Calu3 (cell line): ENCODE measurements at regions not wholly inside any gene's neighbourhood (a gene's known extent, or its start where the extent isn't known, plus 50 kb on each side); places are given as distances from the start of the nearest gene placed in this dataset.

ENCODE experiments used
- BruUV-seq: library from RNA; stranded (reverse); fragments of 400-500 nt; replicated peaks from 2 replicates; lab custom pipeline; 2021; lab: Mats Ljungman, UMichigan
- CTCF ChIA-PET: fragments of 300-600 bp; sonication (Branson Sonifier 250); formaldehyde crosslinking; loops from one replicate; lab custom pipeline; 2022; ENCODE audit warnings: antibody characterized with exemption; lab: Charles Lee
- DNase-seq: peaks from one replicate; pipeline ENCODE4 v3.0.0; 2022
- H3K27ac Mint-ChIP-seq: one replicate; pipeline ENCODE4 v1.8.0; 2022; ENCODE audit warnings: mixed read lengths; ENCODE audit not compliant: unreplicated experiment
- H3K27me3 Mint-ChIP-seq: one replicate; pipeline ENCODE4 v1.8.0; 2022; ENCODE audit warnings: mixed read lengths; ENCODE audit not compliant: unreplicated experiment
- H3K36me3 Mint-ChIP-seq: one replicate; pipeline ENCODE4 v1.8.0; 2022; ENCODE audit warnings: mild to moderate bottlenecking, moderate library complexity, mixed read lengths; ENCODE audit not compliant: insufficient read depth, unreplicated experiment
- H3K4me1 Mint-ChIP-seq: one replicate; pipeline ENCODE4 v1.8.0; 2022; ENCODE audit warnings: mild to moderate bottlenecking, low read depth, mixed read lengths; ENCODE audit not compliant: unreplicated experiment
- H3K4me3 Mint-ChIP-seq: one replicate; pipeline ENCODE4 v1.8.0; 2022; ENCODE audit warnings: mild to moderate bottlenecking, low read depth, moderate library complexity, mixed read lengths; ENCODE audit not compliant: unreplicated experiment
- H3K9me3 Mint-ChIP-seq: one replicate; pipeline ENCODE4 v1.8.0; 2022; ENCODE audit warnings: low read depth, mixed read lengths; ENCODE audit not compliant: unreplicated experiment
- intact Hi-C: fragments of 100-400 bp; cut with micrococcal nuclease; formaldehyde crosslinking; loops from one replicate; pipeline ENCODE4 v1.10.0; 2022; ENCODE audit not compliant: unreplicated experiment
- TF ChIP-seq, protein P1 (sequence below): fragments of 200-600 bp; IDR thresholded peaks from one replicate; pipeline ENCODE4 v1.8.0; 2022; ENCODE audit warnings: antibody characterized with exemption; ENCODE audit not compliant: unreplicated experiment

DNA sequence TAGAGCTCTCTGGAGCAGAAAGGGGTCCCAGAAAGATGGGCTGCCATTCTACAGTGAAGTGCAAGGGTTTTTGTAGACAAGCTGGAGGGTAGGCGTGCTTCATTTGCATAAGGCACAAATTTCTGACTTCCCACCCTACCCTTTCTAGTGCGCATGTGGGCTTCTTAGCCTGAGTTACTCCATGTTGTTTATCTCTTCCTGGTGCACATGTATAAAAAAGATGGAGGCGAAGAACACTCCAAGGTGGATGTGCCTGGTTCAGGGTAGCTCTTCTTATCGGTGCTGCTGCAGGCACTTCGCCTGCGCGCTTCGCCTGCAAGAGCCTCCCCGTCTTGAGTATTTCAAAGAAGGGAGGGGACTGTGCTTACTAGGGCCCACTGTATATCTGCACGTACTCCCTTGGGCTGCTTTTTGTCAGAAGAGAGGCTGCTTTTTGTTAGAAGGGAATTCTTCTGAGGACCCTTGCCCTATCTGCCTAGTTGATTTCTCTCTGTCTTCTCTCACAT, 1047.3 kb upstream of the CNTN5 start:
- H3K4me3 Mint-ChIP-seq = no peak overlapping the region
- H3K9me3 Mint-ChIP-seq = peaks cover 4% of the 10 kb centered on the region
- H3K27ac Mint-ChIP-seq = no peak overlapping the region
- TF ChIP-seq, protein P1, sequence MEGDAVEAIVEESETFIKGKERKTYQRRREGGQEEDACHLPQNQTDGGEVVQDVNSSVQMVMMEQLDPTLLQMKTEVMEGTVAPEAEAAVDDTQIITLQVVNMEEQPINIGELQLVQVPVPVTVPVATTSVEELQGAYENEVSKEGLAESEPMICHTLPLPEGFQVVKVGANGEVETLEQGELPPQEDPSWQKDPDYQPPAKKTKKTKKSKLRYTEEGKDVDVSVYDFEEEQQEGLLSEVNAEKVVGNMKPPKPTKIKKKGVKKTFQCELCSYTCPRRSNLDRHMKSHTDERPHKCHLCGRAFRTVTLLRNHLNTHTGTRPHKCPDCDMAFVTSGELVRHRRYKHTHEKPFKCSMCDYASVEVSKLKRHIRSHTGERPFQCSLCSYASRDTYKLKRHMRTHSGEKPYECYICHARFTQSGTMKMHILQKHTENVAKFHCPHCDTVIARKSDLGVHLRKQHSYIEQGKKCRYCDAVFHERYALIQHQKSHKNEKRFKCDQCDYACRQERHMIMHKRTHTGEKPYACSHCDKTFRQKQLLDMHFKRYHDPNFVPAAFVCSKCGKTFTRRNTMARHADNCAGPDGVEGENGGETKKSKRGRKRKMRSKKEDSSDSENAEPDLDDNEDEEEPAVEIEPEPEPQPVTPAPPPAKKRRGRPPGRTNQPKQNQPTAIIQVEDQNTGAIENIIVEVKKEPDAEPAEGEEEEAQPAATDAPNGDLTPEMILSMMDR = no peak
- BruUV-seq = no TSS peak
- CTCF ChIA-PET = no interaction called here
- H3K36me3 Mint-ChIP-seq = no peaks in the 10 kb centered on the region
- H3K27me3 Mint-ChIP-seq = no peaks in the 10 kb centered on the region
- no peak for DNase-seq
- H3K4me1 Mint-ChIP-seq = no peaks in the 10 kb centered on the region
- intact Hi-C loops = no loop called here

DNA sequence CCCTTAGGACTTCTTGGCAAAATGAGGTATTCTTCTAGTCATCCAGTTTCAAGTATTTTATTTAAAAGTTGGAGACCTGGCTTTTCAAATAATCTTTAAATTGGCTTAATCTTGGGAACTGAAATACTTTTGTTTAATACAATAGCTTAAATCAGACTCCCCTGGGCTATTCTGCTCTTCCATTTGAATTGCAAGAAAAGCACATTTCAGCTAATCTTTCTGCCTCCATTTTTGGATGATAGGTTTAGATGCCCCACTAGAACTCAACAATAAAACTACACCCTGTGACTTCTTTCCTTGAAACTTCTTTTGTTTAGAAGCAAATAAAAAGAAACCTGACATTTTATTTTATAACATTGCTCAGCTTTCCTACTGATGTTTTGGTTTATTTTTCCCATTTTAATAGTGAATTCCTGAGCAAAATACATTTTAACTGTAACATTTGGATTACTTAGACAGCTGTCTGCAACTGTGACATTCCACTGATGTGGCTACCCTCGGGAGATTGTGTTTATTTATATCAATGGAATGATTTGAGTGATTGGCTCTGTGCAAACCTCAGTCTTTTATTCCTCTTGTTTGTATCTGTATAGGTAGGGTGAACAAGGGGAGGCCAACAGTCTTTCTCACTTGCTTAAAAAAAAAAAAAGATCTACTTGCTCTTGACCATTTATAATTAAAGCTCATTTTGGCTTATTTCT, 1045.8 kb upstream of the CNTN5 start:
- BruUV-seq = no TSS peak
- H3K9me3 Mint-ChIP-seq = peaks cover 4% of the 10 kb centered on the region
- TF ChIP-seq, protein P1 = no peak
- intact Hi-C loops = no loop called here
- no peaks in the 10 kb centered on the region for H3K36me3 Mint-ChIP-seq
- H3K27me3 Mint-ChIP-seq = no peaks in the 10 kb centered on the region
- CTCF ChIA-PET = no interaction called here
- H3K4me1 Mint-ChIP-seq = no peaks in the 10 kb centered on the region
- DNase-seq = no peak
- H3K27ac Mint-ChIP-seq = no peak overlapping the region
- H3K4me3 Mint-ChIP-seq = no peak overlapping the region

DNA sequence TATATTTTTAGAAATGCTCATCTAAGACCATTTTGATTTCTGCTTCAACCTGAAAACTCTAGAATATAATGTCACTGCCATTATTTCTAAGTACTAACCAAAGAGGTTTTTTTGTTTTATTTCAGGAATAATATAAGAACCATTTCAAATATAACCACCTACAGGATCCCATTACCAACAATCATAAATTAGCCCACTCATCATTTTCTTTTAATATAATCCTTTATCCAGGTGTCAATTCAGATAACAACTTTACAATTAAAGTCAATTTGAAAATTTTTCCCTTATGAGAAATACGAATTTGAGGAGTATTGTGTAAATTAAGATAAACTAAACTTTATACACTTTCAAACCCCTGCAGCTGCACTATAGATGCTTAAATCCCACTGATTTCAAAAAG, 1043.0 kb upstream of the CNTN5 start:
- TF ChIP-seq, protein P1 = no peak
- CTCF ChIA-PET = no interaction called here
- H3K27ac Mint-ChIP-seq = no peak overlapping the region
- no peaks in the 10 kb centered on the region for H3K27me3 Mint-ChIP-seq
- intact Hi-C loops = no loop called here
- H3K36me3 Mint-ChIP-seq = no peaks in the 10 kb centered on the region
- no peaks in the 10 kb centered on the region for H3K4me1 Mint-ChIP-seq
- H3K9me3 Mint-ChIP-seq = peaks cover 7% of the 10 kb centered on the region
- H3K4me3 Mint-ChIP-seq = no peak overlapping the region
- no peak for DNase-seq
- no TSS peak for BruUV-seq

DNA sequence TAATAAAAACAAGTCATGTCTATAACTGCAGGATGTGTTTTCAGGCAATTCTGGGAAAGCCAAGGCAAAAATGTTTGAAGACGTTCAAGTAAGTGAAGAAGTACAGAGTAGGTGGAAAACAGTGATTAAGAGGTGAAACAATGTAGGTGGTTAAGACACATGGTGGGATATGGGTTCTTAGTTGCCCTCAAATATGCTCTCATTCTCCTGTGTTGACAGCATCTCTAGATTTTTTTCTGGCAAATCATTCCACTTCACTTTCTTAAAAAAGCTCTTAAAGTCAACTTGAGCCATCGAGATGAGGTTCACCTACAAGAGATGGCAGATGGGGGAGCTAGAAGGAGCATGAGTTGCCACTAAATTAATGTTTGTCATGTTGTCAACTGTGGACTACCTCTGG, 1041.0 kb upstream of the CNTN5 start:
- BruUV-seq = no TSS peak
- DNase-seq = no peak
- peaks cover 7% of the 10 kb centered on the region for H3K9me3 Mint-ChIP-seq

More for the DNA sequence above, 1041.0 kb upstream of the CNTN5 start:
- no peak overlapping the region for H3K4me3 Mint-ChIP-seq
- TF ChIP-seq, protein P1 = no peak
- CTCF ChIA-PET = no interaction called here
- intact Hi-C loops = no loop called here
- no peak overlapping the region for H3K27ac Mint-ChIP-seq
- no peaks in the 10 kb centered on the region for H3K27me3 Mint-ChIP-seq
- no peaks in the 10 kb centered on the region for H3K36me3 Mint-ChIP-seq
- H3K4me1 Mint-ChIP-seq = no peaks in the 10 kb centered on the region
